GM18511 (cell line): ENCODE measurements at regions not wholly inside any gene's neighbourhood (a gene's known extent, or its start where the extent isn't known, plus 50 kb on each side); places are given as distances from the start of the nearest gene placed in this dataset.

ENCODE experiments used
- ATAC-seq: cut with Tn5 transposase; IDR thresholded peaks from one replicate; pipeline ENCODE4 v1.9.1; 2021; ENCODE audit warnings: mild to moderate bottlenecking, moderate library complexity; ENCODE audit not compliant: unreplicated experiment

GRCh38 chr16:55041540-55042234 lies 111.0 kb downstream of the IRX5 start:
- no peak for ATAC-seq

GRCh38 chr16:55042556-55043432 lies 112.1 kb downstream of the IRX5 start:
- no peak for ATAC-seq

GRCh38 chr16:55043499-55043898 lies 112.8 kb downstream of the IRX5 start:
- no peak for ATAC-seq

- no peak for ATAC-seq
Measured at GRCh38 chr16:55044201-55044975, 113.7 kb downstream of the IRX5 start.

- ATAC-seq, result no peak
Measured at GRCh38 chr16:55045329-55045728, 114.7 kb downstream of the IRX5 start.

- ATAC-seq, result no peak
Measured at GRCh38 chr16:55045756-55046460, 115.2 kb downstream of the IRX5 start.

GRCh38 chr16:55046513-55046912 lies 115.8 kb downstream of the IRX5 start:
- ATAC-seq, result no peak

GRCh38 chr16:55046916-55047315 lies 116.3 kb downstream of the IRX5 start:
- no peak for ATAC-seq

GRCh38 chr16:55047331-55047730 lies 116.7 kb downstream of the IRX5 start:
- ATAC-seq, result no peak

GRCh38 chr16:55047903-55048497 lies 117.3 kb downstream of the IRX5 start:
- no peak for ATAC-seq

GRCh38 chr16:55048745-55049144 lies 118.1 kb downstream of the IRX5 start:
- ATAC-seq, result no peak

- ATAC-seq, result no peak
Measured at GRCh38 chr16:55051571-55052347, 121.1 kb downstream of the IRX5 start.

GRCh38 chr16:55052348-55052734 lies 121.7 kb downstream of the IRX5 start:
- no peak for ATAC-seq

GRCh38 chr16:55052741-55053415 lies 122.2 kb downstream of the IRX5 start:
- no peak for ATAC-seq

- ATAC-seq, result no peak
Measured at GRCh38 chr16:55055262-55055661, 124.6 kb downstream of the IRX5 start.

GRCh38 chr16:55056585-55057401 lies 126.1 kb downstream of the IRX5 start:
- no peak for ATAC-seq

GRCh38 chr16:55057866-55058265 lies 127.2 kb downstream of the IRX5 start:
- ATAC-seq, result no peak

- ATAC-seq, result no peak
Measured at GRCh38 chr16:55058576-55058975, 127.9 kb downstream of the IRX5 start.
